K562 (cell line): ENCODE measurements at regions not wholly inside any gene's neighbourhood (a gene's known extent, or its start where the extent isn't known, plus 50 kb on each side); places are given as distances from the start of the nearest gene placed in this dataset.

Source experiments
- ATF3 ChIP-seq, 2 experiments: fragments of 450-650 bp in 1 of 2; sonication (generic) in 1 of 2; formaldehyde crosslinking in 1 of 2; IDR thresholded peaks in 1 of 2; conservative IDR thresholded peaks in 1 of 2; 2 replicates each; pipeline versions ENCODE4 v1.6.1 to v1.8.1; 2016 to 2023; ENCODE audit warnings: mild to moderate bottlenecking in 2 of 2, moderate library complexity in 2 of 2, inconsistent platforms in 1 of 2, missing genetic modification reagents in 1 of 2
- HDGF ChIP-seq: fragments of 450-650 bp; IDR thresholded peaks from 2 replicates; pipeline ENCODE4 v1.6.1; 2016
- KDM1A ChIP-seq, 2 experiments: fragments of 450-650 bp; IDR thresholded peaks; 2 replicates each; pipeline ENCODE4 v1.6.1; 2016; ENCODE audit warnings: mild to moderate bottlenecking in 2 of 2
- MYC ChIP-seq, 2 experiments: fragments of 250-450 bp in 1 of 2; sonication (Bioruptor Pico) in 1 of 2; IDR thresholded peaks; 2 replicates each; pipeline versions ENCODE4 v1.5.1 to v1.6.1; 2012 to 2021; ENCODE audit warnings: low read depth in 2 of 2, borderline replicate concordance in 1 of 2, improper control_type of control experiment in 1 of 2, low read length in 1 of 2, mild to moderate bottlenecking in 1 of 2, moderate library complexity in 1 of 2
- NCOR1 ChIP-seq: fragments of 450-650 bp; IDR thresholded peaks from 2 replicates; pipeline ENCODE4 v1.6.1; 2016; ENCODE audit warnings: mild to moderate bottlenecking, moderate library complexity
- POLR2A ChIP-seq: fragments of 450-650 bp; conservative IDR thresholded peaks from 2 replicates; pipeline ENCODE4 v1.6.1; 2016
- RAD51 ChIP-seq: fragments of 450-650 bp; IDR thresholded peaks from 2 replicates; pipeline ENCODE4 v1.7.1; 2016; ENCODE audit warnings: low read depth, mild to moderate bottlenecking, borderline replicate concordance
- RBBP5 ChIP-seq: fragments of 200-600 bp; sonication (generic); IDR thresholded peaks from 2 replicates; pipeline ENCODE4 v1.6.1; 2012; ENCODE audit warnings: borderline replicate concordance, mild to moderate bottlenecking, low read length, control low read depth, inconsistent platforms; ENCODE audit not compliant: insufficient read depth, poor library complexity, severe bottlenecking
- USF2 ChIP-seq: sonication (generic); formaldehyde crosslinking; IDR thresholded peaks from 2 replicates; pipeline ENCODE4 v1.5.0; 2020; ENCODE audit warnings: missing genetic modification reagents
- ZNF121 ChIP-seq: sonication (generic); formaldehyde crosslinking; conservative IDR thresholded peaks from 2 replicates; pipeline ENCODE4 v1.8.0; 2022; ENCODE audit warnings: missing genetic modification reagents
- TF ChIP-seq, protein P1 (sequence below): sonication (generic); formaldehyde crosslinking; IDR thresholded peaks from 2 replicates; pipeline ENCODE4 v1.8.0; 2022; ENCODE audit warnings: missing genetic modification reagents, mild to moderate bottlenecking, borderline replicate concordance
- TF ChIP-seq, protein P2 (sequence below): sonication (generic); formaldehyde crosslinking; IDR thresholded peaks from 2 replicates; pipeline ENCODE4 v1.8.0; 2023; ENCODE audit warnings: missing genetic modification reagents, mild to moderate bottlenecking, borderline replicate concordance

DNA sequence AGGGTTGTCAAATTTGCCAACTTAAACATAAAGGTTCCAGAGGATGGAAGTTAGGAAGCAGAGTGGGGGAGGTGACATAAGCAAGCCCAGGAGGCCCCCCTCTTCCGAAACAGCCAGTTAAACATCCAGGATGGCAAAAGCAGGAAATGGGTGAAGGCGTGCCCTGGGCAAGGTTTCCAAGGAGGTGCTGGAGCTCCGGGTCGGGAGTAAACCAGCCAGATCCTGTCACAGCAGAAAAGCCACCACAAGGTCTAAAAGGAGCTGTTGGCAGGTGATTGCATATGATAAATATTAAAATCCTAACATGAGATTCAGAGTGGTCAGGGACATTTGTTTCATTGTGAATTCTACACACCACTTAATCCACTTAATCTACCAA lies 572.2 kb upstream of the SALL3 start:
- TF ChIP-seq USF2: no peak
- no peak for TF ChIP-seq MYC (IDR thresholded peaks at IDR 0.05; ENCODE audit: low read depth, low read length)
- no peak for TF ChIP-seq MYC (CRISPR knock-in tag; IDR thresholded peaks at IDR 0.05; ENCODE audit: borderline replicate concordance, low read depth)
- no peak for TF ChIP-seq ATF3 (IDR thresholded peaks at IDR 0.05)
- no peak for TF ChIP-seq ATF3 (CRISPR knock-in tag; conservative IDR thresholded peaks at IDR 0.05)
- no peak for TF ChIP-seq RAD51
- TF ChIP-seq POLR2A: no peak
- TF ChIP-seq HDGF: no peak
- TF ChIP-seq, protein P1, sequence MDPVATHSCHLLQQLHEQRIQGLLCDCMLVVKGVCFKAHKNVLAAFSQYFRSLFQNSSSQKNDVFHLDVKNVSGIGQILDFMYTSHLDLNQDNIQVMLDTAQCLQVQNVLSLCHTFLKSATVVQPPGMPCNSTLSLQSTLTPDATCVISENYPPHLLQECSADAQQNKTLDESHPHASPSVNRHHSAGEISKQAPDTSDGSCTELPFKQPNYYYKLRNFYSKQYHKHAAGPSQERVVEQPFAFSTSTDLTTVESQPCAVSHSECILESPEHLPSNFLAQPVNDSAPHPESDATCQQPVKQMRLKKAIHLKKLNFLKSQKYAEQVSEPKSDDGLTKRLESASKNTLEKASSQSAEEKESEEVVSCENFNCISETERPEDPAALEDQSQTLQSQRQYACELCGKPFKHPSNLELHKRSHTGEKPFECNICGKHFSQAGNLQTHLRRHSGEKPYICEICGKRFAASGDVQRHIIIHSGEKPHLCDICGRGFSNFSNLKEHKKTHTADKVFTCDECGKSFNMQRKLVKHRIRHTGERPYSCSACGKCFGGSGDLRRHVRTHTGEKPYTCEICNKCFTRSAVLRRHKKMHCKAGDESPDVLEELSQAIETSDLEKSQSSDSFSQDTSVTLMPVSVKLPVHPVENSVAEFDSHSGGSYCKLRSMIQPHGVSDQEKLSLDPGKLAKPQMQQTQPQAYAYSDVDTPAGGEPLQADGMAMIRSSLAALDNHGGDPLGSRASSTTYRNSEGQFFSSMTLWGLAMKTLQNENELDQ (CRISPR knock-in tag): no peak
- TF ChIP-seq NCOR1: no peak
- TF ChIP-seq ZNF121 (CRISPR knock-in tag): no peak
- no peak for TF ChIP-seq RBBP5
- TF ChIP-seq KDM1A (IDR thresholded peaks at IDR 0.05): no peak
- TF ChIP-seq, protein P2, sequence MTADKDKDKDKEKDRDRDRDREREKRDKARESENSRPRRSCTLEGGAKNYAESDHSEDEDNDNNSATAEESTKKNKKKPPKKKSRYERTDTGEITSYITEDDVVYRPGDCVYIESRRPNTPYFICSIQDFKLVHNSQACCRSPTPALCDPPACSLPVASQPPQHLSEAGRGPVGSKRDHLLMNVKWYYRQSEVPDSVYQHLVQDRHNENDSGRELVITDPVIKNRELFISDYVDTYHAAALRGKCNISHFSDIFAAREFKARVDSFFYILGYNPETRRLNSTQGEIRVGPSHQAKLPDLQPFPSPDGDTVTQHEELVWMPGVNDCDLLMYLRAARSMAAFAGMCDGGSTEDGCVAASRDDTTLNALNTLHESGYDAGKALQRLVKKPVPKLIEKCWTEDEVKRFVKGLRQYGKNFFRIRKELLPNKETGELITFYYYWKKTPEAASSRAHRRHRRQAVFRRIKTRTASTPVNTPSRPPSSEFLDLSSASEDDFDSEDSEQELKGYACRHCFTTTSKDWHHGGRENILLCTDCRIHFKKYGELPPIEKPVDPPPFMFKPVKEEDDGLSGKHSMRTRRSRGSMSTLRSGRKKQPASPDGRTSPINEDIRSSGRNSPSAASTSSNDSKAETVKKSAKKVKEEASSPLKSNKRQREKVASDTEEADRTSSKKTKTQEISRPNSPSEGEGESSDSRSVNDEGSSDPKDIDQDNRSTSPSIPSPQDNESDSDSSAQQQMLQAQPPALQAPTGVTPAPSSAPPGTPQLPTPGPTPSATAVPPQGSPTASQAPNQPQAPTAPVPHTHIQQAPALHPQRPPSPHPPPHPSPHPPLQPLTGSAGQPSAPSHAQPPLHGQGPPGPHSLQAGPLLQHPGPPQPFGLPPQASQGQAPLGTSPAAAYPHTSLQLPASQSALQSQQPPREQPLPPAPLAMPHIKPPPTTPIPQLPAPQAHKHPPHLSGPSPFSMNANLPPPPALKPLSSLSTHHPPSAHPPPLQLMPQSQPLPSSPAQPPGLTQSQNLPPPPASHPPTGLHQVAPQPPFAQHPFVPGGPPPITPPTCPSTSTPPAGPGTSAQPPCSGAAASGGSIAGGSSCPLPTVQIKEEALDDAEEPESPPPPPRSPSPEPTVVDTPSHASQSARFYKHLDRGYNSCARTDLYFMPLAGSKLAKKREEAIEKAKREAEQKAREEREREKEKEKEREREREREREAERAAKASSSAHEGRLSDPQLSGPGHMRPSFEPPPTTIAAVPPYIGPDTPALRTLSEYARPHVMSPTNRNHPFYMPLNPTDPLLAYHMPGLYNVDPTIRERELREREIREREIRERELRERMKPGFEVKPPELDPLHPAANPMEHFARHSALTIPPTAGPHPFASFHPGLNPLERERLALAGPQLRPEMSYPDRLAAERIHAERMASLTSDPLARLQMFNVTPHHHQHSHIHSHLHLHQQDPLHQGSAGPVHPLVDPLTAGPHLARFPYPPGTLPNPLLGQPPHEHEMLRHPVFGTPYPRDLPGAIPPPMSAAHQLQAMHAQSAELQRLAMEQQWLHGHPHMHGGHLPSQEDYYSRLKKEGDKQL (CRISPR knock-in tag): no peak
